ENCODE measurements at regions not wholly inside any gene's neighbourhood (a gene's known extent, or its start where the extent isn't known, plus 50 kb on each side); places are given as distances from the start of the nearest gene placed in this dataset.

- no peak for DNase-seq (ENCODE audit: low read depth in 2 of 2)
These were observed 56.8 kb downstream of the IFNG start for GRCh38 chr12:68102731-68103130.

- DNase-seq (ENCODE audit: low read depth in 2 of 2): no peak
These were observed 57.4 kb downstream of the IFNG start for GRCh38 chr12:68102163-68102562.

- DNase-seq (ENCODE audit: low read depth in 2 of 2): no peak
These were observed 59.3 kb downstream of the IFNG start for GRCh38 chr12:68100241-68100640.

- DNase-seq (ENCODE audit: low read depth in 2 of 2): no peak
These were observed 60.6 kb downstream of the IFNG start for GRCh38 chr12:68098939-68099338.

GRCh38 chr12:68097386-68097785, 62.2 kb downstream of the IFNG start:
- DNase-seq (ENCODE audit: low read depth in 2 of 2): no peak

- no peak for DNase-seq (ENCODE audit: low read depth in 2 of 2)
These were observed 64.7 kb downstream of the IFNG start for GRCh38 chr12:68094645-68095395.

GRCh38 chr12:68094195-68094594, 65.3 kb downstream of the IFNG start:
- no peak for DNase-seq (ENCODE audit: low read depth in 2 of 2)

GRCh38 chr12:68092976-68093375, 66.6 kb downstream of the IFNG start:
- DNase-seq (ENCODE audit: low read depth in 2 of 2): no peak

- no peak for DNase-seq (ENCODE audit: low read depth in 2 of 2)
These were observed 70.4 kb downstream of the IFNG start for GRCh38 chr12:68089101-68089500.

- no peak for DNase-seq (ENCODE audit: low read depth in 2 of 2)
These were observed 73.4 kb downstream of the IFNG start for GRCh38 chr12:68086019-68086603.

- no peak for DNase-seq (ENCODE audit: low read depth in 2 of 2)
These were observed 78.0 kb downstream of the IFNG start for GRCh38 chr12:68081561-68081960.

GRCh38 chr12:68080577-68080976, 79.0 kb downstream of the IFNG start:
- DNase-seq (ENCODE audit: low read depth in 2 of 2): peak in 1 of 2 donors; percentile 3

- DNase-seq (ENCODE audit: low read depth in 2 of 2): no peak
These were observed 80.8 kb downstream of the IFNG start for GRCh38 chr12:68078737-68079136.

- DNase-seq (ENCODE audit: low read depth in 2 of 2): no peak
These were observed 84.1 kb downstream of the IFNG start for GRCh38 chr12:68075416-68075815.

GRCh38 chr12:68074306-68075027, 85.1 kb downstream of the IFNG start:
- DNase-seq (ENCODE audit: low read depth in 2 of 2): no peak

GRCh38 chr12:68070957-68071356, 81.7 kb downstream of the IFNG-AS1 start:
- no peak for DNase-seq (ENCODE audit: low read depth in 2 of 2)
